Epithelial cell of esophagus (primary cell): ENCODE measurements at regions not wholly inside any gene's neighbourhood (a gene's known extent, or its start where the extent isn't known, plus 50 kb on each side); places are given as distances from the start of the nearest gene placed in this dataset.
A peak's percentile ranks its signal among the peaks of the same experiment; 100 is the strongest.

ENCODE experiments used
- DNase-seq: peaks from one replicate; pipeline ENCODE4 v3.0.0; 2010; ENCODE audit warnings: low read depth
- H3K4me3 ChIP-seq: 2 replicates; pipeline ENCODE4 v1.5.1; 2011; ENCODE audit warnings: mild to moderate bottlenecking, low read length, control low read depth
- CTCF ChIP-seq: IDR thresholded peaks from 2 replicates; pipeline ENCODE4 v1.5.1; 2011; ENCODE audit warnings: low read depth, mild to moderate bottlenecking, low read length, control low read depth, inconsistent platforms; ENCODE audit not compliant: insufficient read depth; ENCODE audit errors: missing control alignments

DNA sequence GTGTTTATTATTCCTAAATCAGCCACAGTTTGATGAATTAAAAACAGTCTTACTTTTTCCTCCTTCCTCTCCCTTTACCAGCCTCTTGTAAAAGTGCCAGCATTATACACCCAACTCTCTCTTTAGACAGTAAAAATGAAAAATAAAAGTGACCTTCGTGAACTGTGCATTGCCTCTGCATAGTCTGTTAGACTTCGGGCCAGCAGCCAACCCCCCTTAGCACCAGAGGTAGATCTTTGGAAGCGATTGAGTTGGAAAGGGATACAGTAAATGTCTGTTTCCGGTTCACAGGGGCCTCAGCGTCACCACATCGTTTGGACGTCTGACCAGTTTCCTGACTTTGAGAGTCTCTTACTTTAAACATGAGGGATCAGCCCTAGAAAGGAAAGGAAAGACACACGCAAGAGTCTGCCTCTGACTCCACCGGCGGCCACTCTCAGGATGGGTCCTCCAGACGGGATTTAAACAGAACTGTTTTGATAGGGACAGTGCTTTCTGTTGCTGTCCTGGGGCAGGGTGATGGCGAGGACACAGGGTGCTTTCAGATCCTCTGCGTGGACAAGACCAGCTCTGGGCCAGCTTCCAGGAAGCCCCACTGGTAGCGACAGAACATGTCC is 206.6 kb upstream of the PREP start:
- H3K4me3 ChIP-seq = no peak overlapping the region
- TF ChIP-seq CTCF = no peak
- no peak for DNase-seq

DNA sequence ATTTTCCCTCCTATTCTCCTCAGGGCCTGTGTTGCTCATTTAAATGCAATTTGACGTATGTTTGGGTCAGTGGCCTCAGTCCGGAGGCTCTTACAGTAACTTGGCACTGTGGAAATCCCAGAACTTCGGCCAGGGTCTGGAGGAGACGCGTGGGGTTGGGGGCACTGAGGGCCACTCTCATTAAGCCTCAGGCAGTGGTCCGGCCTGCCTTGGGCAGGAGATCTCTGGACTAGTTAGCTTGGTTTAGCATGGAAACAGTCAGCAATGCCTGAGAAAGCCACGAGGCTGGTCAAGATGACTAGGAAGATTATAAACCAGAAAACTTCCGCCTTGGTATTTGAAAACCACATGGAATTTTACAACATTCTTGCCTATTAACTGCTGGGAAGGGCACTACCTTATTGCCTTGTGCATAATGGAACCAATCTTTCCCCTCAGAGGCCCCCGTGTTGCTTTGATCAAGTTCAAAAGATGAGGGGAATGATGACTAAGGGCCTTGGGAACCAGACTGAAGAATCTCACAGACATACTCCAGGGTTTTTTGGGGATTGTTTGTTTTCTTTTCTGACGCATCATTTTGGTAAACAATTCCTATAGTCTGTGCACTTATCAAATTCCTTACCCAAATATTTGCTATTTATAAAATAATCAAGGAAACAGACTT is 206.0 kb upstream of the PREP start:
- no peak for TF ChIP-seq CTCF
- DNase-seq = peak; percentile 58
- no peak overlapping the region for H3K4me3 ChIP-seq

DNA sequence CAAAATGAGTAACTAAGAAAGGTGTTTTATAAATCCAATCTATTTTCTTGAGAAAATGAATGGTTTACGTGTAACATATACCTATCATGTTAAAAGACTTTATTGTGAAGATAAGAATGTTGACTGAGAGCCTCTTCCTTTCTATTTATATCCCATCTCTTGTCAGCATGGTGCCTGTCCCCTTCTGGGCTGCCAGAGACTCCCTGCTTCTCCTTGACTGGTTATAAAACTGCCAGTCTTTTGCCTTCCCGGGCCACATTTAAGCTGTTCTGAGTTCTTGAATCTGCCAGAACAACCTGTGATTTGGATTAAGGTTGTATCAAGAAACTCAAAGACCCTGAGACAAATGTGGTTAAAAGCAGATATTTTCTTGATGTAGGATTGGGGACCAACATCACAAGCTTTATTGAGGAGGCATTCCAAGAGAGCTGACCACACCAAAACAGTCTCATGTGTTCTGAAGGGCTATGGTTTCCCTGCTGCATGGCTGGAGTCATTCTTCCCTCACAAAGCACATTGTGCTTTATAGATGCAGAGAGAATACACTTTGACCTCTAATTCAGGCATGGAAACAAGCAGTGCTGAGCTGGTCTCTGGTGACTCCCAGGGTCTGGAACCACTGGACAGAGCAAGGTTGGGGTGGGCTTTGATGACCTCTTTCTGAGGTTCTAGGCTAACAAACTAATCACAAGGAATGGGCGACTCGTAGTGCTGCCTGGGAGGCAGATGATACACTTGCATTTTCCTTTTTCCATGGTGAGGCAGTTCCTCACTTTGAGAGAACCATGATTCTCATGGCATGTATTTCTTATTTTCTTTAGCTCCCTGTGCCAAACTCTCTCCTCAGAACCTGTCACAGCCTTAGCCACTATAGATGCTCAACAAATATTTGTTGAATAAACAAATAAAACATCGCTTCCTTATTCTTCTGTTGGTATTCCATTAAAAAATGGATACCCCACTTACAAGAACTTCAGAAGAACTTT is 205.0 kb upstream of the PREP start:
- H3K4me3 ChIP-seq = no peak overlapping the region
- no peak for TF ChIP-seq CTCF
- no peak for DNase-seq

DNA sequence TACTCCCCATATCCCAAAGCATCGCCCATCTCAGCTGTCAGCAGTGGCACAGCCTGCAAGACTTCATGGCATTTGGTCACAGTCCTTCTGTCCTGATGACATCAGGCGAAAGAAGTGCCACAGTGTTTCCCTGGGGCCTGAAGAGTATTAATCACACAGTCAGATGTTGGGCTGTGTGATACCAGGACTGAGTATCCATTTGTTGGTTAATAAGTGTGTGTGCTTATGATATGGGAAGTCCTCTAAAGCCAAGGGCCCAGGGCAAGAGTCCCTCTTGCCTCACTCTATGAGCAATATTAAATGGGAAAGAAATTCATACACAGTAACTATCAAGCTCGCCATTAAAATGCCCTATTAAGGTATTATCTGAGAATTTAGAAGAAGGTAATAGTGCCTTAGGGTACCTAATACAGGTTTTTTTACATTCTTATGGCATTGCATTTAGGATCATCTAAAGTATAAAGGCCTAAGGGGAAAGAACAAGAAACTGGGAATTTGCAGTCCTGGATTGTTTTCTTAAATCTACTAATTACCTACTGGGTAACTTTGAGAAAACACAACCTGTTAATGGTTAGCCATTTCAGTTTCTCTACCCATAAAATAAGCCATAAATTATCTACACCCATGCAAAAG is 204.1 kb upstream of the PREP start:
- TF ChIP-seq CTCF = no peak
- DNase-seq = peak; percentile 87
- H3K4me3 ChIP-seq = no peak overlapping the region

- DNase-seq = no peak
- H3K4me3 ChIP-seq = no peak overlapping the region
- no peak for TF ChIP-seq CTCF
These were observed 201.7 kb upstream of the PREP start for GRCh38 chr6:105604587-105604884.

DNA sequence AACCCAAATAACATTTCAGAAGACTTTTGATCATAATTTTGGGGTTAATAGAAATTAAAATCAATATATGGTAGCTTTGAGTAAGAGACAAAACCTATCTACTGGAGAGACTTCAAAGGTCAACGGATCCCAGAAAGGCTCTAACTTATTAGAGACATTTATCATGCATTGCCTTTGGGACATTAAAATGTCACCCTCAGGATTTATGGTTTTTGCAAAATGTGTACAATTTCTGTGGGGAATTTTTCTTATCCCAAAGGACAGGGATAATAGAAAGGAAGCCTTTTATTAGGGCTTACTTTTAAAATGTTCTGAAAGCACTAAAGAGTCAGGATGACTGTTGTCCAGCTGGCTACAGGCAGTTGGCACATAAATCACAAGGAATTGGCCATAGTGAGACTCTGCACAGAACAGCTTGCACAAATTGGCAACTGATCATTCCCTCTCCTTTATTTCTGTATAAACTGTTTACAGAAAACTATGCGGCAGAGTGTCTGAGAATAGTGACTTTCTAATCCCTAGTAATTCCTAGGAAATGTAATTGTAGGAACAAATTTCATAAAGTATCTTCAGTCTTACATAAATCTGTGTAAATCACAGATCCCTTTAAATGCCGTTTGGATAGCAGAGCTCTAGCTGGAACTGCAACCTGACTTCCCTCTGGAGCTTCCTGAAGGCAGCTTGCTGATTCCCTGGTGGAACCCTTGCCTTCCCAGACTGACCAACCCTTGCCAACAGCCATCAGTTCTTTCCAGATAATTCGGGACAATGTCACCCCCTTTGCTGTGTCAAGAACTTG is 201.1 kb upstream of the PREP start:
- no peak for TF ChIP-seq CTCF
- H3K4me3 ChIP-seq = no peak overlapping the region
- no peak for DNase-seq
